ENCODE measurements at regions not wholly inside any gene's neighbourhood (a gene's known extent, or its start where the extent isn't known, plus 50 kb on each side); places are given as distances from the start of the nearest gene placed in this dataset.

- TF ChIP-seq CTCF (conservative IDR thresholded peaks at IDR 0.05; ENCODE audit: low read depth, low read length) (no peak), EZH2 (IDR thresholded peaks at IDR 0.05; ENCODE audit: borderline replicate concordance, low read depth, low read length, poor library complexity, severe bottlenecking) (no peak)
Observed at GRCh38 chr11:70699294-70700221, 301.2 kb downstream of the CTTN start.

Measured in A673 (cell line).